KMS-11 (cell line): ENCODE measurements at regions not wholly inside any gene's neighbourhood (a gene's known extent, or its start where the extent isn't known, plus 50 kb on each side); places are given as distances from the start of the nearest gene placed in this dataset.

Experiments used
- H2AFZ ChIP-seq: fragments of 200-600 bp; sonication (generic); 2 replicates; pipeline ENCODE4 v1.6.1; 2016; ENCODE audit warnings: antibody characterized with exemption, mixed run types, low read depth
- H3K27ac ChIP-seq: fragments of 200-600 bp; sonication (generic); 2 replicates; pipeline ENCODE4 v1.6.1; 2016; ENCODE audit warnings: mild to moderate bottlenecking, mixed run types
- H3K27me3 ChIP-seq: fragments of 200-600 bp; sonication (generic); 2 replicates; pipeline ENCODE4 v1.6.1; 2017; ENCODE audit warnings: mild to moderate bottlenecking, low read depth, mixed run types, moderate library complexity; ENCODE audit not compliant: insufficient read depth
- H3K36me3 ChIP-seq: fragments of 200-600 bp; sonication (generic); 2 replicates; pipeline ENCODE4 v1.6.1; 2017; ENCODE audit warnings: mild to moderate bottlenecking, mixed run types; ENCODE audit not compliant: insufficient read depth
- H3K4me1 ChIP-seq: fragments of 200-600 bp; sonication (generic); 2 replicates; pipeline ENCODE4 v1.6.1; 2016; ENCODE audit warnings: mild to moderate bottlenecking, low read depth, mixed run types; ENCODE audit not compliant: poor library complexity, severe bottlenecking
- H3K4me2 ChIP-seq: fragments of 200-600 bp; sonication (generic); 2 replicates; pipeline ENCODE4 v1.7.0; 2016; ENCODE audit warnings: mild to moderate bottlenecking, mixed run types
- H3K4me3 ChIP-seq: fragments of 200-600 bp; sonication (generic); IDR thresholded peaks from 2 replicates; pipeline ENCODE4 v1.6.1; 2017; ENCODE audit warnings: low read depth, low read length, mixed read lengths; ENCODE audit not compliant: insufficient read depth
- H3K79me2 ChIP-seq: fragments of 200-600 bp; sonication (generic); 2 replicates; pipeline ENCODE4 v1.6.1; 2016; ENCODE audit warnings: low read depth, mixed run types; ENCODE audit not compliant: insufficient read depth
- H3K9ac ChIP-seq: fragments of 200-600 bp; sonication (generic); 2 replicates; pipeline ENCODE4 v1.6.1; 2016; ENCODE audit warnings: mild to moderate bottlenecking, mixed run types
- H4K20me1 ChIP-seq: fragments of 200-600 bp; sonication (generic); 2 replicates; pipeline ENCODE4 v1.6.1; 2016; ENCODE audit warnings: mild to moderate bottlenecking, mixed run types; ENCODE audit not compliant: insufficient read depth
- TF ChIP-seq, protein P1 (sequence below): fragments of 200-600 bp; sonication (generic); conservative IDR thresholded peaks from 2 replicates; pipeline ENCODE4 v1.6.1; 2017; ENCODE audit warnings: low read depth, mild to moderate bottlenecking, antibody characterized with exemption, low read length, moderate library complexity, mixed read lengths

DNA sequence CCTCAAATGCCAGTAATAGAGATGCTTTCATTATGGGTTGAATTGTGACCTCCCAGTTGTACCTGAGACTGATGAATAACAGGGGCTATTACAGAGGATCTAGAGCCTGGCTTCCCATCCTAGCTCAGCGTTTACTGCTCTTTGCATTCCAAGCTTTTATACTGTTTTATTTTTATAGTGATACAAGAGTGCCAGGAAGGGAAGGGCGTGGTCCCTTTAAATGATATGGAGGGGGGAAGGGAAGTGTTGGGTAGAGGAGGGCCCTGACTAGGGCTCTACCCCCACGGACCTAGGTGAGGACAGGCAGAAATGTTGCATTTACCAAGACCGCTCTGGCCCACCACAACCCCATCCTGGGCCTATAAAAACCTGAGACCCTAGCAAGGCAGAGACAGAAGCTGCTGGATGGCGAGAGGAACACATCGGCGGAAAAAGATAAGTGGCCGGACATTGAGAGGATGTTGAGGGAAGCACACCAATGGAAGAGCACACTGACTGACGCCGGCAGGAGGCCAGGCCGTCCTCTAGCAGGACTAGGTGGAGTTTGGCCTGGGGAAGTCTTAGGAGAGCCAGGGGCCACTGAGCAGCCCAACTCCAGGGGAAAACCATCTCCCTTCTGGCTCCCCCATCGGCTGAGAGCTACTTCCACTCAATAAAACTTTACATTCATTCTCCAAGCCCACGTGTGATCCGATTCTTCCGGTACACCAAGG is 1025.9 kb downstream of the TTLL7 start:
- no peak overlapping the region for H3K9ac ChIP-seq
- H3K4me1 ChIP-seq = no peaks in the 10 kb centered on the region
- TF ChIP-seq, protein P1, sequence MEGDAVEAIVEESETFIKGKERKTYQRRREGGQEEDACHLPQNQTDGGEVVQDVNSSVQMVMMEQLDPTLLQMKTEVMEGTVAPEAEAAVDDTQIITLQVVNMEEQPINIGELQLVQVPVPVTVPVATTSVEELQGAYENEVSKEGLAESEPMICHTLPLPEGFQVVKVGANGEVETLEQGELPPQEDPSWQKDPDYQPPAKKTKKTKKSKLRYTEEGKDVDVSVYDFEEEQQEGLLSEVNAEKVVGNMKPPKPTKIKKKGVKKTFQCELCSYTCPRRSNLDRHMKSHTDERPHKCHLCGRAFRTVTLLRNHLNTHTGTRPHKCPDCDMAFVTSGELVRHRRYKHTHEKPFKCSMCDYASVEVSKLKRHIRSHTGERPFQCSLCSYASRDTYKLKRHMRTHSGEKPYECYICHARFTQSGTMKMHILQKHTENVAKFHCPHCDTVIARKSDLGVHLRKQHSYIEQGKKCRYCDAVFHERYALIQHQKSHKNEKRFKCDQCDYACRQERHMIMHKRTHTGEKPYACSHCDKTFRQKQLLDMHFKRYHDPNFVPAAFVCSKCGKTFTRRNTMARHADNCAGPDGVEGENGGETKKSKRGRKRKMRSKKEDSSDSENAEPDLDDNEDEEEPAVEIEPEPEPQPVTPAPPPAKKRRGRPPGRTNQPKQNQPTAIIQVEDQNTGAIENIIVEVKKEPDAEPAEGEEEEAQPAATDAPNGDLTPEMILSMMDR = no peak
- H3K4me3 ChIP-seq = no peak overlapping the region
- no peaks in the 10 kb centered on the region for H3K79me2 ChIP-seq
- H4K20me1 ChIP-seq = no peaks in the 10 kb centered on the region
- H3K4me2 ChIP-seq = no peak overlapping the region
- no peak overlapping the region for H2AFZ ChIP-seq
- no peaks in the 10 kb centered on the region for H3K27me3 ChIP-seq
- no peaks in the 10 kb centered on the region for H3K36me3 ChIP-seq
- H3K27ac ChIP-seq = no peak overlapping the region

DNA sequence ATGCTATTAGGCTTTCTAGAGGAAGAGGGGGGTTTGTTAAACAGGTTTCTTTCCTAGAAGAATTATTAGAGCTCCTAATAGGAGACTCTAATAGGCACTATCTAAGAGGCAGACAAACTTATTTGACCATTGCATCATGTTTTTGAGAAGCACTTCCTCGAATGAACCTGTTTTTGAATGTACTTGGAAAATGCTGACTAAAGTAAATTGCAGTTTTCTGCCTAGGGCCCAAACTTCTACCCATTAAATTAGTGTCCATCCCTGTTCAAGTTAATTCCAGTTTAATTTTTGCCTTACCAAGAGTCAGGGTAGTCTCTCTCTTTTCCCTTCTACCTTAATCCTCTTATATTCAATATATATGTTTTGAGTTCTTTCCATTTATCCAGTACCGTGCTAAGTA is 1029.6 kb downstream of the TTLL7 start:
- H3K4me3 ChIP-seq = no peak overlapping the region

DNA sequence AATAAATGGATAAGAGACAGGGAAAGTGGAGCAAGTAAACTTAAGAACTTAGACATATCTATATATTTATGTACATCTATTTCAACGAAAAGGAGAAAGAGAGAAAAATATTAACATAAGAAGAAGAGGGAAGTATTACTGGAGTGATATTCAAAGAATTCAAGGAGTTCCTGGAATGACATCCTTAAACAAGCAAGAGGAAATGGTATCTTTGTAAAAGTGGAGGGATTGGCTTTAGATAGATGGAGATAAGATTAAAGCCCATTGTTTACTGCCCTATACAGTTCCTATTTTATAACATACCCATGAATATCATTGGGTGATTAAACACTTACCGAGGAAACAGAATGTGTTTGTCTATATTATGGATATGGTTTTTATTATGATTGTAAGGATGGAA is 1036.3 kb downstream of the TTLL7 start:
- Histone ChIP-seq H3K27ac (no peak overlapping the region), H3K27me3 (no peaks in the 10 kb centered on the region), H2AFZ (no peak overlapping the region), H3K4me2 (no peak overlapping the region), H3K79me2 (no peaks in the 10 kb centered on the region), H3K4me1 (no peaks in the 10 kb centered on the region), H3K9ac (no peak overlapping the region), H4K20me1 (no peaks in the 10 kb centered on the region), H3K36me3 (no peaks in the 10 kb centered on the region), H3K4me3 (no peak overlapping the region)
- TF ChIP-seq, protein P1 = no peak

More for the DNA sequence above, 1029.6 kb downstream of the TTLL7 start:
- TF ChIP-seq, protein P1 = no peak
- Histone ChIP-seq H3K27me3 (no peaks in the 10 kb centered on the region), H2AFZ (no peak overlapping the region), H3K36me3 (no peaks in the 10 kb centered on the region), H3K4me1 (no peaks in the 10 kb centered on the region), H3K4me2 (no peak overlapping the region), H4K20me1 (no peaks in the 10 kb centered on the region), H3K9ac (no peak overlapping the region), H3K27ac (no peak overlapping the region), H3K79me2 (no peaks in the 10 kb centered on the region)

DNA sequence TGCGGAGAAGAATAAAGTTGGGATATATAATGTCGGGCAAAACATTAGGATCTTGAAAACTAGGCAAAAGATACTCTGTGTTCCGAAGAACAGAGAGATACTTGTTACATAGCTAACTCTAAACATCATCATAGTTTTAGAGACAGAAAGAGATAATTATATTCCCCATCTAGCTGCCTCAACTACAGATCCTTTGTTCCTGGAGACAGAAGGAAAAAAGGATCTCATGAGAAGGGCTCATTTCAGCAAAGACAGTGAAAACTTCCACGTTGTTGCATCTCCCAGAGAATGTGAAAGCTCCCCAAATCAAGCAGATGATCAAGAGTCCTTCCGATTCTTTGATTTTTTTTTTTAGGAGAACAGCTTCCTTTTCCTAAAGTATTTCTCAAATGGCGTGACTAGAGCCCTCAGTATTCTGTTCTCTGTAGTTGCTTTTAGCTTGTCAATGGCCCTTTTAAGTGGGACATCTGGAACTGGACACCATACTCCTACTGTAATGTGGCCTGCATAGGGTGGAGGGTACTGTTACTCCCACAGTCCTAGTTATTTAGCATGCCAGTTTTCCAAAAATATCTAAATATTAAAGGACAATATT is 1048.2 kb downstream of the TTLL7 start:
- no peak overlapping the region for H2AFZ ChIP-seq
- H3K4me1 ChIP-seq = no peaks in the 10 kb centered on the region
- no peak overlapping the region for H3K27ac ChIP-seq
- TF ChIP-seq, protein P1 = no peak
- no peaks in the 10 kb centered on the region for H3K36me3 ChIP-seq
- no peak overlapping the region for H3K4me3 ChIP-seq
- H3K9ac ChIP-seq = no peak overlapping the region
- H3K4me2 ChIP-seq = no peak overlapping the region
- no peaks in the 10 kb centered on the region for H3K27me3 ChIP-seq
- H3K79me2 ChIP-seq = no peaks in the 10 kb centered on the region
- H4K20me1 ChIP-seq = no peaks in the 10 kb centered on the region
